ENCODE measurements at regions not wholly inside any gene's neighbourhood (a gene's known extent, or its start where the extent isn't known, plus 50 kb on each side); places are given as distances from the start of the nearest gene placed in this dataset.

DNA sequence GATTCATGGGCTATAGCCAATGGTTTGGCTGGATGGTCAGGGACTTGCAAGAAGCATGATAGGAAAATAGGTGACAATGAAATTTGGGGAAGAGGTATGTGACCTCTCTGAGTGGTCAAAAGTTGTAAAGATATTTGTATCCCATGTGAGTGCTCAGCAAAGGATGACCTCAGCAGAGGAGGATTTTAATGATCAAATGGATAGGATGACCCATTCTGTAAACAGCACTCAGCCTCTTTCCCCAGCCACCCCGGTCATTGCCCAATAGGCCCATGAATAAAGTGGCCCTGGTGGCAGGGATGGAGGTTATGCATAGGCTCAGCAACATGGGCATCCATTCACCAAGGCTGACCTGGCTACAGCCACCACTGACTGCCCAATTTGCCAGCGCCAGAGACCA is 138.4 kb upstream of the SPDL1 start:
- H3K27ac Mint-ChIP-seq, result no peak overlapping the region
- Histone ChIP-seq H3K9me3 (ENCODE audit: control insufficient read depth in 2 of 2, low read length in 2 of 2) (no peaks in the 10 kb centered on the region), H3K4me1 (ENCODE audit: control insufficient read depth, insufficient read depth, low read length, poor library complexity, severe bottlenecking) (no peaks in the 10 kb centered on the region), H3K36me3 (ENCODE audit: control insufficient read depth, insufficient read depth, low read length) (no peaks in the 10 kb centered on the region), H3K27ac (ENCODE audit: insufficient read depth, low read length, poor library complexity, severe bottlenecking) (no peak overlapping the region), H3K27me3 (ENCODE audit: control insufficient read depth, insufficient read depth, low read length) (no peaks in the 10 kb centered on the region), H3K4me3 (ENCODE audit: low read depth, low read length) (no peak overlapping the region)
- H3K4me3 Mint-ChIP-seq, result no peak overlapping the region
- H3K36me3 Mint-ChIP-seq, result no peaks in the 10 kb centered on the region
- H3K9me3 Mint-ChIP-seq, result peaks cover 0 to 3% (median 0%) of the 10 kb centered on the region in 7 donors
- DNase-seq (no peak), ATAC-seq (ENCODE audit: low read depth in 2 of 2) (no peak)
- no peaks in the 10 kb centered on the region for H3K4me1 Mint-ChIP-seq
- H3K27me3 Mint-ChIP-seq, result peaks cover 5% of the 10 kb centered on the region

DNA sequence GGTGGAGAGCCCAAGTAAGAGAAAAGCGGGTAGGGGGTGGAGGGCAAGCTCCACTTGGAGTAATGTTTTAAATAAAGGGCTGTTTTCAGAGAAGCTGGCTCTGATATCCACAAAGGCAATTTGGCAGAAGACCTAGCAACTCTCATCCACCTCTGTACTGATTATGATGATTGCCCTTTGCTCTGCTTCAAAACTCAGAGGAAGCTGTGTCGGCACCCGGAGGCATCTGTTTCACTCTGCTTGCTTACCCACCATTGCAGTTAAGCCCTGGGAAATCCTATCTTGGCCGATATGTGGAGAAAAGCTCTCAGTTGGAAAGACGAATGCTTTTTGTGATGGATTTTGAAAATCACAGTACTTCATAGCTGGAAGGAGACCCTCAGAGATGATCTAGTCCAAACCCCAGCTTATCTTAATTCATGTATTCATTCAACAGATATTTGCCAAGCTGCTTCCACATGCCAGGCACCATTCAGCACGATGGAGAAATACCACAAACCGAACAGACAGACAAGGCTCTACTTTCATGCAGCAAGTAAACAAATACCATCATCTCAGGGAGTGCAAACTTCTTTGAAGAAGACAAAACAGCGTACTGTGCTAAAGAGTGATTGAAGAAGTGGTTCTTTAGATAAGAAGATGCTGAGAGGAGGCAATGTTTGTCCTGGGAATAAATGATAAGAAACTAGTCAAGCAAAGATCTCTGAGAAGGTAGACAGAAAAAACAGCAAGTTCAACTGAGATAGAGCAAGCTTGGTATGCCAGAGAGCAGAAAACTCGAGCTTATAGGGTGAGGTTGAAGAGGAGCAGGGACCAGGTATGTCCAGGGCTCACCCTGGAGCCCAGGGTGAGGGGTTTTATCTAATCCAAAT is 140.4 kb upstream of the SPDL1 start:
- Histone ChIP-seq H3K27ac (ENCODE audit: insufficient read depth, low read length, poor library complexity, severe bottlenecking) (no peak overlapping the region), H3K4me1 (ENCODE audit: control insufficient read depth, insufficient read depth, low read length, poor library complexity, severe bottlenecking) (no peaks in the 10 kb centered on the region), H3K27me3 (ENCODE audit: control insufficient read depth, insufficient read depth, low read length) (peaks cover 3% of the 10 kb centered on the region), H3K36me3 (ENCODE audit: control insufficient read depth, insufficient read depth, low read length) (no peaks in the 10 kb centered on the region), H3K9me3 (ENCODE audit: control insufficient read depth in 2 of 2, low read length in 2 of 2) (no peaks in the 10 kb centered on the region), H3K4me3 (ENCODE audit: low read depth, low read length) (no peak overlapping the region)
- ATAC-seq (ENCODE audit: low read depth in 2 of 2), result no peak
- DNase-seq, result no peak
- H3K4me3 Mint-ChIP-seq, result no peak overlapping the region
- H3K36me3 Mint-ChIP-seq, result no peaks in the 10 kb centered on the region
- no peaks in the 10 kb centered on the region for H3K4me1 Mint-ChIP-seq
- no peak overlapping the region for H3K27ac Mint-ChIP-seq
- H3K9me3 Mint-ChIP-seq, result peaks cover 0 to 2% (median 0%) of the 10 kb centered on the region in 7 donors
- H3K27me3 Mint-ChIP-seq, result no peaks in the 10 kb centered on the region

DNA sequence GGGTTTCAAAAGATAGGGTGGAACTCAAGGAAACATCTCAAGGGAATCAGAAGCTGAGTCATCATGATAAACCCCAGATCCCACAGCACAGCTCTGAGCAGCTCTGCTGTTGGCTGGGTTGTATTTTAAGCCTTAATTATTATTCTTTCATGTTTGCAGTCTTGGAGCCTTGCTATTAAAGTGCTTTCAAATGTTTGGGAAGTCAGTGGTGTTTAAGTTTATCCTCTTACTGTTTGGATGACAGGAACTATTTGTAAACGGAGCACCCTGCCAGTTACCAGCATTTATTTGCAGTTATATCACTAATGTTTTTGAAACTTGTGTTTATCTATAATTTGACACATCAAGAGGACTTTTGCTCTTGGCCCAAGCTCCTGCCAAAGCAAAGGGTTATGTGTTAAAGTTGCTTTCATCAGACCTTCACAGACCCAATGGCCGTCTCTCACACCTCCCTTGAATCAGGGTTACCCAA is 141.1 kb upstream of the SPDL1 start:
- peaks cover 5% of the 10 kb centered on the region for H3K27me3 ChIP-seq (ENCODE audit: control insufficient read depth, insufficient read depth, low read length)
- H3K36me3 ChIP-seq (ENCODE audit: control insufficient read depth, insufficient read depth, low read length), result no peaks in the 10 kb centered on the region
- DNase-seq (no peak), ATAC-seq (ENCODE audit: low read depth in 2 of 2) (no peak)
- no peaks in the 10 kb centered on the region for H3K9me3 ChIP-seq (ENCODE audit: control insufficient read depth in 2 of 2, low read length in 2 of 2)
- no peak overlapping the region for H3K4me3 ChIP-seq (ENCODE audit: low read depth, low read length)
- Mint-ChIP-seq H3K27me3 (peaks cover 6% of the 10 kb centered on the region), H3K27ac (no peak overlapping the region), H3K36me3 (no peaks in the 10 kb centered on the region), H3K4me3 (no peak overlapping the region), H3K4me1 (no peaks in the 10 kb centered on the region), H3K9me3 (peaks cover 0 to 2% (median 0%) of the 10 kb centered on the region in 7 donors)
- no peaks in the 10 kb centered on the region for H3K4me1 ChIP-seq (ENCODE audit: control insufficient read depth, insufficient read depth, low read length, poor library complexity, severe bottlenecking)
- no peak overlapping the region for H3K27ac ChIP-seq (ENCODE audit: insufficient read depth, low read length, poor library complexity, severe bottlenecking)

DNA sequence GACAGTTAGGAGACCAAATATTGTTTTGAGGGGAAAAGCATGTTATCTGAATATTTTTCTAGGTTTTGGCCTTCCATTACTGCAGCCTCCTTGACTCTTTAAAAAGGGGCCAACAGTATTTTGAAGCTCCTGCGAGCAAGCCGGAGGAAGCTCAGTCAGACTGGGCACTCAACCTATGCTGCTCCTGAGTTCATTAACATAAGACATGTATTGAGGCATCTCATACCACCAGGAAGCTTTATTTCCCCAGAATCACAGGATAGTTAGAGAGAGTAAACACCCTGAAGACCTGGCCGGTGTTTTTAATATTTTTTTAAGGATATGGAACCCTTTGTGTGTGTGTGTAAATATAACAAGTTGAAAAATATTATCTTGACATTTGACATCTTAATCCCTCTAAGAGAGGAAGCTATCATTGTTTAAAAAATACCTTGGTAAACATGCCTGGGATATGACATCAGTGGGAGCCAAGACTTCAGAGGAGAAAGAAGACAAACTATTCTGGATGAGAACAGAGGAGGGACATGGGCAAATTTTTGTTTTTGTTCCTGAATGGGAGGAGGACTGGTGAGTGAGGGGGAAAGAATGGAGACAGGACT is 139.3 kb upstream of the SLIT3 start:
- H3K4me1 Mint-ChIP-seq, result no peaks in the 10 kb centered on the region
- H3K27me3 ChIP-seq (ENCODE audit: control insufficient read depth, insufficient read depth, low read length), result peaks cover 5% of the 10 kb centered on the region
- DNase-seq, result no peak
- peaks cover 0 to 1% (median 0%) of the 10 kb centered on the region in 7 donors for H3K9me3 Mint-ChIP-seq
- ATAC-seq (ENCODE audit: low read depth in 2 of 2), result no peak
- H3K27ac ChIP-seq (ENCODE audit: insufficient read depth, low read length, poor library complexity, severe bottlenecking), result no peak overlapping the region
- H3K4me1 ChIP-seq (ENCODE audit: control insufficient read depth, insufficient read depth, low read length, poor library complexity, severe bottlenecking), result no peaks in the 10 kb centered on the region
- H3K4me3 ChIP-seq (ENCODE audit: low read depth, low read length), result no peak overlapping the region
- H3K27ac Mint-ChIP-seq, result no peak overlapping the region
- peaks cover 9% of the 10 kb centered on the region for H3K27me3 Mint-ChIP-seq
- no peak overlapping the region for H3K4me3 Mint-ChIP-seq
- no peaks in the 10 kb centered on the region for H3K9me3 ChIP-seq (ENCODE audit: control insufficient read depth in 2 of 2, low read length in 2 of 2)
- no peaks in the 10 kb centered on the region for H3K36me3 Mint-ChIP-seq
- no peaks in the 10 kb centered on the region for H3K36me3 ChIP-seq (ENCODE audit: control insufficient read depth, insufficient read depth, low read length)

DNA sequence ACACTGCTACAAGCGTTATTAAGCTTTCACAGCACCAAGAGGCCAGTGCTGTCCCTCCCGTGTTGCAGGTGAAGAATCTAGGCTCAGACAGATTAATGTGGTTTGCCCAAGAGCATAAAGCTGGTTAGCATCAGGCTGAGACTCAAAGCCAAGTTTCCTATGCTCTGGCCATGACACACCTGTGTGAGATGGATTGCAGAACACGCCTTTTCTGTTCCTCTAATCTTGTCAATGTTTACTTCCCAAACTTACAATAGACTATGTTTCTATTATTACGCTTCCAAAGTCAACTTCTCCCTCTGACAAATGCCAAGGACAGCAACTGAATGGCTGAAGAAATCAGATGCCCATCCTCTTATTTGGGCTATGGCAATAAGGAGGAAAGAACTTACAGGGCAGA is 138.4 kb upstream of the SLIT3 start:
- H3K27ac Mint-ChIP-seq, result no peak overlapping the region

DNA sequence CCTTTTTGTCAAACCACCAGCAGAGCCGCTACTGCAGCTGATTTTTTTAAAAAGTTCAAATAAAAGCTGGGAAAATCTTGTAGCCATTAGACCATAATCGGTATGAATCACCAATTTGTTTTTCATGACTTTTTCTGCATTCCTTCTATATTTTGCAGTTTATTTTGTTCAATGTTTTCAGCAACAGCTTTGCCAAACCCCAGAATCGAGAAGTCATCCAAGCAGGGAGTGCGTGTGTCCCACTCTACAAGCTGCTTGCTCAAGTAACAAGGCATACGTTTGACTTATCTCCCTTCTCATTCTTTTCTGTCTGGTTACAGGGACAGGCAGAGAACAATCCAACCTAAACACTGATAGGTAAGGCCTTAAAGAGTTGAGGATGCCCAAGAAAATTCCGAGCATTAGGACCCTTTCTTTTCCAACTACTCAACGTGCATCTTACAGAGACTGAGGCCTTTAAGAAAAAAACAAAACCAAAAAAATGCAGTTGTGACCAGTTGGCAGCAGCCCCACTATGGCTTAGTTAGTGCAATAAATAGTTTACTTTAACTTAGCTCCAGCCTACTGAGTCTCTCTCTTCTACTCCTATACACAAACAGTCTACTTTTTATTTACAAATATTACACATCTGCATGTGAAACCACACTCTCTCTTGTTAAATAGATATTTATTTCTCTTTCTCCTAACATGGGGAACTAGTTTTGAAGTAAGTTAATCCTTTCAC is 134.7 kb upstream of the SLIT3 start:
- Mint-ChIP-seq H3K36me3 (no peaks in the 10 kb centered on the region), H3K4me1 (no peaks in the 10 kb centered on the region), H3K9me3 (peaks cover 0 to 3% (median 0%) of the 10 kb centered on the region in 7 donors), H3K4me3 (no peak overlapping the region), H3K27ac (no peak overlapping the region), H3K27me3 (peaks cover 9% of the 10 kb centered on the region)
- DNase-seq (no peak), ATAC-seq (ENCODE audit: low read depth in 2 of 2) (no peak)
- H3K27me3 ChIP-seq (ENCODE audit: control insufficient read depth, insufficient read depth, low read length), result peaks cover 5% of the 10 kb centered on the region
- no peak overlapping the region for H3K27ac ChIP-seq (ENCODE audit: insufficient read depth, low read length, poor library complexity, severe bottlenecking)
- H3K4me3 ChIP-seq (ENCODE audit: low read depth, low read length), result no peak overlapping the region
- no peaks in the 10 kb centered on the region for H3K36me3 ChIP-seq (ENCODE audit: control insufficient read depth, insufficient read depth, low read length)
- H3K4me1 ChIP-seq (ENCODE audit: control insufficient read depth, insufficient read depth, low read length, poor library complexity, severe bottlenecking), result no peaks in the 10 kb centered on the region
- H3K9me3 ChIP-seq (ENCODE audit: control insufficient read depth in 2 of 2, low read length in 2 of 2), result no peaks in the 10 kb centered on the region

More for the DNA sequence above, 138.4 kb upstream of the SLIT3 start:
- no peak overlapping the region for H3K4me3 ChIP-seq (ENCODE audit: low read depth, low read length)
- Mint-ChIP-seq H3K9me3 (peaks cover 0 to under 1% (median 0%) of the 10 kb centered on the region in 7 donors), H3K36me3 (no peaks in the 10 kb centered on the region), H3K27me3 (peaks cover 9% of the 10 kb centered on the region), H3K4me3 (no peak overlapping the region), H3K4me1 (no peaks in the 10 kb centered on the region)
- H3K36me3 ChIP-seq (ENCODE audit: control insufficient read depth, insufficient read depth, low read length), result no peaks in the 10 kb centered on the region
- H3K4me1 ChIP-seq (ENCODE audit: control insufficient read depth, insufficient read depth, low read length, poor library complexity, severe bottlenecking), result no peaks in the 10 kb centered on the region
- peaks cover 5% of the 10 kb centered on the region for H3K27me3 ChIP-seq (ENCODE audit: control insufficient read depth, insufficient read depth, low read length)
- no peak for DNase-seq
- no peaks in the 10 kb centered on the region for H3K9me3 ChIP-seq (ENCODE audit: control insufficient read depth in 2 of 2, low read length in 2 of 2)
- no peak for ATAC-seq (ENCODE audit: low read depth in 2 of 2)
- no peak overlapping the region for H3K27ac ChIP-seq (ENCODE audit: insufficient read depth, low read length, poor library complexity, severe bottlenecking)

DNA sequence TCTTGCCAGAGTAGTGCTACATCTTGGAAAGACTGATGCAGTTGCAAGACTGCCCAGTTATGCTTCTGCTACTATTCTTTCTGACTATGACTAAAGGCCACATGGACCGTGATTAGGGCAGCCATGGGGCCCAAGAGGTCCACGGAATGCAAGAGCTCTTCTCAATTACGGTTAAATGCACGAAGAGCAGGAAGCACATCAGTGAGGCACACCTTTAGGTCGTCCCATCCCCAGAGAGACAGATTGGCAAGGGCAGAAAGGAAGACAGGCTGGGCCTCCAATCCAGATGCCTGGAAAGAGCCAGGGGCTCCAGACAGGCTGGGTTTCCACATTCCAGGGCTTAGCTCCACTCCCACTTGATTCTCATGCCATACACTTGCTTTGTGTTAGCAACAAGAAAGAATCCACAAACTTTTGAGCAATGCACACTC is 132.3 kb upstream of the SLIT3 start:
- DNase-seq (no peak), ATAC-seq (ENCODE audit: low read depth in 2 of 2) (no peak)
- Histone ChIP-seq H3K27ac (ENCODE audit: insufficient read depth, low read length, poor library complexity, severe bottlenecking) (no peak overlapping the region), H3K4me3 (ENCODE audit: low read depth, low read length) (no peak overlapping the region), H3K36me3 (ENCODE audit: control insufficient read depth, insufficient read depth, low read length) (no peaks in the 10 kb centered on the region), H3K4me1 (ENCODE audit: control insufficient read depth, insufficient read depth, low read length, poor library complexity, severe bottlenecking) (no peaks in the 10 kb centered on the region), H3K9me3 (ENCODE audit: control insufficient read depth in 2 of 2, low read length in 2 of 2) (no peaks in the 10 kb centered on the region), H3K27me3 (ENCODE audit: control insufficient read depth, insufficient read depth, low read length) (peaks cover 3% of the 10 kb centered on the region)
- H3K4me3 Mint-ChIP-seq, result no peak overlapping the region
- no peaks in the 10 kb centered on the region for H3K4me1 Mint-ChIP-seq
- H3K9me3 Mint-ChIP-seq, result peaks cover 0 to 3% (median 0%) of the 10 kb centered on the region in 7 donors
- H3K36me3 Mint-ChIP-seq, result no peaks in the 10 kb centered on the region
- peaks cover 16% of the 10 kb centered on the region for H3K27me3 Mint-ChIP-seq
- H3K27ac Mint-ChIP-seq, result no peak overlapping the region
